ENCODE measurements at regions not wholly inside any gene's neighbourhood (a gene's known extent, or its start where the extent isn't known, plus 50 kb on each side); places are given as distances from the start of the nearest gene placed in this dataset.

GRCh38 chr7:19999681-20000080, 217.5 kb downstream of the MACC1 start:
- H3K4me1 ChIP-seq (ENCODE audit: low read length): no peaks in the 10 kb centered on the region; the same call in 1 of the 2 replicates
- no peaks in the 10 kb centered on the region for H4K20me1 ChIP-seq (ENCODE audit: insufficient read depth, low read length)
- no peaks in the 10 kb centered on the region for H3K79me2 ChIP-seq (ENCODE audit: low read length)
- no peaks in the 10 kb centered on the region for H3K36me3 ChIP-seq (replicated peaks; ENCODE audit: low read depth, low read length)
- H2AFZ ChIP-seq (ENCODE audit: low read depth, low read length): no peak overlapping the region
- TF ChIP-seq, protein P1, sequence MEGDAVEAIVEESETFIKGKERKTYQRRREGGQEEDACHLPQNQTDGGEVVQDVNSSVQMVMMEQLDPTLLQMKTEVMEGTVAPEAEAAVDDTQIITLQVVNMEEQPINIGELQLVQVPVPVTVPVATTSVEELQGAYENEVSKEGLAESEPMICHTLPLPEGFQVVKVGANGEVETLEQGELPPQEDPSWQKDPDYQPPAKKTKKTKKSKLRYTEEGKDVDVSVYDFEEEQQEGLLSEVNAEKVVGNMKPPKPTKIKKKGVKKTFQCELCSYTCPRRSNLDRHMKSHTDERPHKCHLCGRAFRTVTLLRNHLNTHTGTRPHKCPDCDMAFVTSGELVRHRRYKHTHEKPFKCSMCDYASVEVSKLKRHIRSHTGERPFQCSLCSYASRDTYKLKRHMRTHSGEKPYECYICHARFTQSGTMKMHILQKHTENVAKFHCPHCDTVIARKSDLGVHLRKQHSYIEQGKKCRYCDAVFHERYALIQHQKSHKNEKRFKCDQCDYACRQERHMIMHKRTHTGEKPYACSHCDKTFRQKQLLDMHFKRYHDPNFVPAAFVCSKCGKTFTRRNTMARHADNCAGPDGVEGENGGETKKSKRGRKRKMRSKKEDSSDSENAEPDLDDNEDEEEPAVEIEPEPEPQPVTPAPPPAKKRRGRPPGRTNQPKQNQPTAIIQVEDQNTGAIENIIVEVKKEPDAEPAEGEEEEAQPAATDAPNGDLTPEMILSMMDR (IDR thresholded peaks at IDR 0.05; ENCODE audit: low read depth, low read length): no peak
- TF ChIP-seq EZH2phosphoT487 (IDR thresholded peaks at IDR 0.05; ENCODE audit: low read depth): no peak
- H3K4me3 ChIP-seq (ENCODE audit: low read length): no peak overlapping the region
- no peak overlapping the region for H3K4me2 ChIP-seq (ENCODE audit: low read length)
- no peaks in the 10 kb centered on the region for H3K27me3 ChIP-seq (ENCODE audit: low read depth, low read length)
- no peak overlapping the region for H3K9ac ChIP-seq (ENCODE audit: low read length)
- H3K9me3 ChIP-seq (ENCODE audit: insufficient read depth, low read length): no peaks in the 10 kb centered on the region
- no peak overlapping the region for H3K27ac ChIP-seq (ENCODE audit: low read length)

GRCh38 chr7:19991936-19992335, 218.5 kb upstream of the TMEM196 start:
- Histone ChIP-seq H3K9ac (ENCODE audit: low read length) (no peak overlapping the region), H3K4me3 (ENCODE audit: low read length) (no peak overlapping the region), H4K20me1 (ENCODE audit: insufficient read depth, low read length) (no peaks in the 10 kb centered on the region), H3K4me1 (ENCODE audit: low read length) (peaks cover 27% of the 10 kb centered on the region), H3K4me2 (ENCODE audit: low read length) (peak overlapping the region; percentile 36; the same call in 1 of the 2 replicates), H3K36me3 (replicated peaks; ENCODE audit: low read depth, low read length) (peaks cover 4% of the 10 kb centered on the region), H2AFZ (ENCODE audit: low read depth, low read length) (no peak overlapping the region), H3K79me2 (ENCODE audit: low read length) (no peaks in the 10 kb centered on the region), H3K27ac (ENCODE audit: low read length) (no peak overlapping the region), H3K27me3 (ENCODE audit: low read depth, low read length) (no peaks in the 10 kb centered on the region), H3K9me3 (ENCODE audit: insufficient read depth, low read length) (peaks cover 4% of the 10 kb centered on the region)
- TF ChIP-seq, protein P1 (IDR thresholded peaks at IDR 0.05; ENCODE audit: low read depth, low read length): no peak
- TF ChIP-seq EZH2phosphoT487 (IDR thresholded peaks at IDR 0.05; ENCODE audit: low read depth): no peak

GRCh38 chr7:19989906-19990305, 216.5 kb upstream of the TMEM196 start:
- Histone ChIP-seq H2AFZ (ENCODE audit: low read depth, low read length) (no peak overlapping the region), H3K4me2 (ENCODE audit: low read length) (no peak overlapping the region), H3K9me3 (ENCODE audit: insufficient read depth, low read length) (peaks cover 4% of the 10 kb centered on the region), H3K36me3 (replicated peaks; ENCODE audit: low read depth, low read length) (peaks cover 4% of the 10 kb centered on the region), H3K79me2 (ENCODE audit: low read length) (no peaks in the 10 kb centered on the region), H3K4me1 (ENCODE audit: low read length) (peaks cover 27% of the 10 kb centered on the region), H4K20me1 (ENCODE audit: insufficient read depth, low read length) (no peaks in the 10 kb centered on the region), H3K9ac (ENCODE audit: low read length) (no peak overlapping the region), H3K27me3 (ENCODE audit: low read depth, low read length) (no peaks in the 10 kb centered on the region), H3K27ac (ENCODE audit: low read length) (no peak overlapping the region), H3K4me3 (ENCODE audit: low read length) (no peak overlapping the region)
- TF ChIP-seq EZH2phosphoT487 (IDR thresholded peaks at IDR 0.05; ENCODE audit: low read depth): no peak
- TF ChIP-seq, protein P1 (IDR thresholded peaks at IDR 0.05; ENCODE audit: low read depth, low read length): no peak

- H3K27ac ChIP-seq (ENCODE audit: low read length): no peak overlapping the region
- H3K9ac ChIP-seq (ENCODE audit: low read length): no peak overlapping the region
- H3K27me3 ChIP-seq (ENCODE audit: low read depth, low read length): no peaks in the 10 kb centered on the region
- peak overlapping the region; percentile 33; the same call in 1 of the 2 replicates for H3K4me2 ChIP-seq (ENCODE audit: low read length)
- H3K4me3 ChIP-seq (ENCODE audit: low read length): no peak overlapping the region
- peaks cover 4% of the 10 kb centered on the region for H3K9me3 ChIP-seq (ENCODE audit: insufficient read depth, low read length)
- H3K4me1 ChIP-seq (ENCODE audit: low read length): peaks cover 35% of the 10 kb centered on the region
- no peaks in the 10 kb centered on the region for H3K79me2 ChIP-seq (ENCODE audit: low read length)
- H4K20me1 ChIP-seq (ENCODE audit: insufficient read depth, low read length): no peaks in the 10 kb centered on the region
- no peak overlapping the region for H2AFZ ChIP-seq (ENCODE audit: low read depth, low read length)
- TF ChIP-seq EZH2phosphoT487 (IDR thresholded peaks at IDR 0.05; ENCODE audit: low read depth): no peak
- TF ChIP-seq, protein P1 (IDR thresholded peaks at IDR 0.05; ENCODE audit: low read depth, low read length): no peak
- peaks cover 4% of the 10 kb centered on the region for H3K36me3 ChIP-seq (replicated peaks; ENCODE audit: low read depth, low read length)
Observed at GRCh38 chr7:19988860-19989259, 215.4 kb upstream of the TMEM196 start.

All from OCI-LY3 (cell line).